Mesenchymal stem cell (in vitro differentiated cells and primary cell): ENCODE measurements at regions not wholly inside any gene's neighbourhood (a gene's known extent, or its start where the extent isn't known, plus 50 kb on each side); places are given as distances from the start of the nearest gene placed in this dataset.

Experiments
- DNase-seq: peaks from one replicate; pipeline ENCODE4 v3.0.0-alpha.2; 2013
- H2AFZ ChIP-seq: one replicate; pipeline ENCODE4 v1.6.1; 2013; ENCODE audit warnings: low read depth, mild to moderate bottlenecking, control low read depth, inconsistent platforms, low read length, moderate library complexity
- H2AK5ac ChIP-seq: 2 replicates; pipeline ENCODE4 v1.6.1; 2013; ENCODE audit warnings: low read length, moderate library complexity, mild to moderate bottlenecking, inconsistent platforms; ENCODE audit not compliant: severe bottlenecking
- H2BK120ac ChIP-seq: one replicate; pipeline ENCODE4 v1.6.1; 2013; ENCODE audit warnings: low read depth, mild to moderate bottlenecking, inconsistent platforms, low read length, moderate library complexity
- H2BK12ac ChIP-seq, 2 experiments: one replicate each; pipeline ENCODE4 v1.6.1; 2013; ENCODE audit warnings: inconsistent platforms in 2 of 2, low read length in 2 of 2, mild to moderate bottlenecking in 2 of 2, moderate library complexity in 2 of 2, control low read depth in 1 of 2
- H2BK15ac ChIP-seq: one replicate; pipeline ENCODE4 v1.6.1; 2013; ENCODE audit warnings: mild to moderate bottlenecking, low read depth, inconsistent platforms; ENCODE audit not compliant: poor library complexity, severe bottlenecking
- H2BK5ac ChIP-seq: 2 replicates; pipeline ENCODE4 v1.6.1; 2013; ENCODE audit warnings: low read depth, mild to moderate bottlenecking, low read length, control low read depth, inconsistent platforms; ENCODE audit not compliant: poor library complexity, severe bottlenecking
- H3K14ac ChIP-seq, 2 experiments: one replicate each; pipeline ENCODE4 v1.6.1; 2013; ENCODE audit warnings: inconsistent platforms in 2 of 2, low read length in 2 of 2, control low read depth in 1 of 2, mild to moderate bottlenecking in 1 of 2, moderate library complexity in 1 of 2
- H3K18ac ChIP-seq, 2 experiments: one replicate each; pipeline ENCODE4 v1.6.1; 2013; ENCODE audit warnings: inconsistent platforms in 2 of 2, low read length in 2 of 2, control low read depth in 1 of 2, low read depth in 1 of 2, mild to moderate bottlenecking in 1 of 2
- H3K23ac ChIP-seq, 2 experiments: one replicate each; pipeline ENCODE4 v1.6.1; 2013; ENCODE audit warnings: inconsistent platforms in 2 of 2, low read length in 2 of 2, mild to moderate bottlenecking in 2 of 2, moderate library complexity in 2 of 2, control low read depth in 1 of 2
- H3K27ac ChIP-seq: 2 replicates; pipeline ENCODE4 v1.5.1; 2013; ENCODE audit warnings: mild to moderate bottlenecking, moderate library complexity, low read length, control low read depth, inconsistent platforms; ENCODE audit not compliant: poor library complexity, severe bottlenecking
- H3K27me3 ChIP-seq, 2 experiments: 2 replicates each; pipeline versions ENCODE4 v1.6.1 to v1.7.0; 2013; ENCODE audit warnings: low read length in 2 of 2, mild to moderate bottlenecking in 2 of 2, moderate library complexity in 2 of 2, control low read depth in 1 of 2, inconsistent platforms in 1 of 2; ENCODE audit not compliant: control insufficient read depth in 1 of 2, insufficient read depth in 1 of 2
- H3K36me3 ChIP-seq, 2 experiments: 2 replicates each; pipeline versions ENCODE4 v1.6.1 to v1.7.0; 2013; ENCODE audit warnings: low read length in 2 of 2, control low read depth in 1 of 2, inconsistent platforms in 1 of 2, low read depth in 1 of 2, mild to moderate bottlenecking in 1 of 2; ENCODE audit not compliant: insufficient read depth in 2 of 2, control insufficient read depth in 1 of 2
- H3K4ac ChIP-seq, 2 experiments: one replicate each; pipeline ENCODE4 v1.6.1; 2013; ENCODE audit warnings: inconsistent platforms in 2 of 2, low read length in 2 of 2, mild to moderate bottlenecking in 2 of 2, moderate library complexity in 2 of 2, control low read depth in 1 of 2, low read depth in 1 of 2
- H3K4me1 ChIP-seq: 2 replicates; pipeline ENCODE4 v1.6.1; 2013; ENCODE audit warnings: low read depth, low read length, control low read depth; ENCODE audit not compliant: control insufficient read depth, insufficient read depth
- H3K4me2 ChIP-seq: 2 replicates; pipeline ENCODE4 v1.6.1; 2013; ENCODE audit warnings: low read length, mild to moderate bottlenecking, inconsistent platforms; ENCODE audit not compliant: poor library complexity, severe bottlenecking
- H3K4me3 ChIP-seq, 2 experiments: 2 replicates each; pipeline versions ENCODE4 v1.5.1 to v1.7.0; 2013; ENCODE audit warnings: low read length in 2 of 2, mild to moderate bottlenecking in 2 of 2, control low read depth in 1 of 2, low read depth in 1 of 2; ENCODE audit not compliant: insufficient read depth in 1 of 2
- H3K79me1 ChIP-seq: replicated peaks from 2 replicates; pipeline ENCODE4 v1.6.1; 2013; ENCODE audit warnings: mild to moderate bottlenecking, control low read depth, low read length, inconsistent platforms; ENCODE audit not compliant: poor library complexity, severe bottlenecking
- H3K9ac ChIP-seq: 2 replicates; pipeline ENCODE4 v1.7.0; 2013; ENCODE audit warnings: mild to moderate bottlenecking, low read length, moderate library complexity
- H3K9me3 ChIP-seq: 2 replicates; pipeline ENCODE4 v1.7.0; 2013; ENCODE audit warnings: mild to moderate bottlenecking, low read length; ENCODE audit not compliant: control insufficient read depth
- H4K8ac ChIP-seq: one replicate; pipeline ENCODE4 v1.6.1; 2013; ENCODE audit warnings: inconsistent platforms, mild to moderate bottlenecking, low read length, moderate library complexity
- H4K91ac ChIP-seq: one replicate; pipeline ENCODE4 v1.6.1; 2013; ENCODE audit warnings: mild to moderate bottlenecking, low read length, inconsistent platforms
- WGBS: methylation state at CpG from one replicate; pipeline ENCODE4 v1.1.7; 2013; ENCODE audit warnings: mixed read lengths; 5-methylcytosine and 5-hydroxymethylcytosine counted together

GRCh38 chr10:61832866-61833481 lies 68.5 kb upstream of the ARID5B start:
- no peak overlapping the region for H4K91ac ChIP-seq
- H3K4ac ChIP-seq = no peak overlapping the region
- no peak overlapping the region for H3K23ac ChIP-seq
- H3K4me3 ChIP-seq = no peak overlapping the region
- no peak overlapping the region for H3K14ac ChIP-seq
- peak; percentile 25 for DNase-seq
- no peak overlapping the region for H3K9ac ChIP-seq
- no peak overlapping the region for H2BK5ac ChIP-seq
- H3K18ac ChIP-seq = no peak overlapping the region
- H2BK12ac ChIP-seq = no peak overlapping the region
- H2BK15ac ChIP-seq = no peak overlapping the region
- no peaks in the 10 kb centered on the region for H3K27me3 ChIP-seq
- no CpG with 5 or more reads among the region's 3 CpGs for WGBS
- no peak overlapping the region for H2AK5ac ChIP-seq
- no peak overlapping the region for H3K4me2 ChIP-seq
- no peaks in the 10 kb centered on the region for H3K9me3 ChIP-seq
- H2AFZ ChIP-seq = no peak overlapping the region
- no peaks in the 10 kb centered on the region for H3K36me3 ChIP-seq
- H3K4me1 ChIP-seq = no peaks in the 10 kb centered on the region
- H2BK120ac ChIP-seq = no peak overlapping the region
- H4K8ac ChIP-seq = no peak overlapping the region
- no peak overlapping the region for H3K27ac ChIP-seq
- no peaks in the 10 kb centered on the region for H3K79me1 ChIP-seq

DNA sequence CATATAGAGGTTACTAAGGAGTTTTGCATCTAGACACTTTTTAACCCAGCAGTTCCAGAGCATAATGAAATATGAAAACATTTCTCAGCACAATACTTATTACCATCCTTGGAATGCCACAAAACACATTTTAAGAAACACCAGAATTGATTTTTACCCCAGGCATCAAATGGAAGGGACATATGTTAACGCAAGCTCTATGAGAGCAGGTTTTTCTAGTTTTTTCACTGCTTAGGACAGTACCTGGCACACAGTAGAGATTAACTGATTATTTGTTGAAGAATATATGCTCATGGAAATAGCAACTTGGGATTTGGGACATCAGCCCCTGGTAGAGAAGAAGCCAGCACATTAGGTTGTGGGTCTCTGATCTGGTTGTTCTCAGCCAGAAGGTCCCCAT lies 67.0 kb upstream of the ARID5B start:
- Histone ChIP-seq H3K9me3 (no peaks in the 10 kb centered on the region), H2AK5ac (peak overlapping the region; percentile 71), H3K14ac (no peak overlapping the region), H2BK5ac (no peak overlapping the region), H3K27me3 (no peaks in the 10 kb centered on the region), H3K4me2 (no peak overlapping the region), H2BK15ac (peak overlapping the region; percentile 84), H3K23ac (no peak overlapping the region), H3K4me3 (no peak overlapping the region), H3K4me1 (peaks cover 3% of the 10 kb centered on the region), H3K4ac (peak overlapping the region in 1 of 2 experiments; percentile 91), H3K18ac (peak overlapping the region; percentile 50 to 84), H4K8ac (peak overlapping the region; percentile 70), H2AFZ (no peak overlapping the region), H3K27ac (peak overlapping the region; percentile 76), H2BK120ac (no peak overlapping the region), H3K79me1 (no peaks in the 10 kb centered on the region), H3K9ac (no peak overlapping the region), H3K36me3 (no peaks in the 10 kb centered on the region), H2BK12ac (peak overlapping the region; percentile 86 to 87), H4K91ac (peak overlapping the region; percentile 81)
- no peak for DNase-seq
- WGBS = 94% methylated on average over 1 of the region's 1 CpG

- Histone ChIP-seq H3K36me3 (no peaks in the 10 kb centered on the region), H3K9ac (peak overlapping the region; percentile 86), H3K23ac (no peak overlapping the region), H2BK5ac (no peak overlapping the region), H3K14ac (no peak overlapping the region), H3K4me1 (peaks cover 3% of the 10 kb centered on the region), H2BK15ac (no peak overlapping the region), H2AK5ac (no peak overlapping the region), H3K27me3 (no peaks in the 10 kb centered on the region), H3K9me3 (no peaks in the 10 kb centered on the region), H4K8ac (peak overlapping the region; percentile 59), H3K79me1 (no peaks in the 10 kb centered on the region), H3K27ac (peak overlapping the region; percentile 76), H3K4ac (peak overlapping the region in 1 of 2 experiments; percentile 91), H3K18ac (peak overlapping the region in 1 of 2 experiments; percentile 50), H3K4me3 (peak overlapping the region in 1 of 2 experiments; percentile 61), H2AFZ (no peak overlapping the region), H2BK12ac (peak overlapping the region; percentile 85 to 87), H2BK120ac (no peak overlapping the region), H4K91ac (no peak overlapping the region), H3K4me2 (no peak overlapping the region)
- DNase-seq = peak; percentile 70
- WGBS = 75% methylated on average over 3 of the region's 8 CpGs
Measured at GRCh38 chr10:61835069-61835945, 66.2 kb upstream of the ARID5B start.
